ENCODE measurements at regions not wholly inside any gene's neighbourhood (a gene's known extent, or its start where the extent isn't known, plus 50 kb on each side); places are given as distances from the start of the nearest gene placed in this dataset.
"Not testable (repeated sequence)": the region's sequence is repeated elsewhere in the genome, so short reads cannot be mapped to it uniquely, and the experiment has no call there.

DNA sequence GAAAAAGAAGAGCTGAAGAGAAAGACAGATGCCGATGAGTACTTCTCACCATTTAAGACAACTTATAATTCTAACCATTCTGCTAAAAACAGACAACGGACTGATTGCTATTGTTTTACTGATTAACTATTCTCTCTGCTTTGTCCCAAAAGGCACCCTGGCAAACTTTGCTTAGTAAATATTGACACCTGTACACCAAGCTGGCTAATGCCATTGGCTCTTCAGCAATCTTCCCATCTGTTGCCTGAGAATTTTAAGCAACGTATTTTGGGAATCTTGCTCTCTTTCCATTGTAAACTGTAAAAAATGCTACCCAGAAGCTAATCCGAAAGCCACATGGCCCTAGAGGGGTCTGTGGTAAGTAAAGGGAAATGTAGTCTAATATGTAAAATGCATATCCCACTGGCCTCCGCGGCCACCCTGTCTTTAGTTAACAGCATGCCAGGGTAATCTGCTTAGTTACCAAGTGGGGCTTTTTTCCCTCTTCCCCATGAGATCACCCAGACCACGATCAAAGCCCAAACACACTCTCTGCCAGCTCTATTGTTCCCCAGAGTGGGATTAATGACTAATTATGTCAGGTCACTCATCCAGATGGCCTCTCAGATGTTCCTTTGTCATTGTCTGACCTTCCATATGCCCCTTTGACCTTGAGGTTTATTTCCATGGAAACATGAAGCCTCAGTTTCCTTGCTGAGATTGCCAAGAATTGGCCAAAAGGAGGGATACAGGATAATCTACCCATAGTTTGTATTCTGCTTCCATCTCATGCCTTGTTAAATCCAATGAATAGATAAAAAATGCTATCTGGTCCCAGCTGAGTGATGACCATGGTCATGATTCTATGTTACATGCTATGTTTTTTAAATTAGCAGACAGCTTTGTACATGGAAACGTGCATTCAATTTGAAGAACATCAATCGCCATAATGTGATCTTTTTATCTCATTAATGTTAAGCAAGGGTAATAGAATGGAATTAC, 216.4 kb upstream of the MCHR2 start:
- Histone ChIP-seq H3K27me3 (ENCODE audit: control insufficient read depth, insufficient read depth, low read length) (no peaks in the 10 kb centered on the region), H3K36me3 (ENCODE audit: control insufficient read depth, insufficient read depth, low read length) (no peaks in the 10 kb centered on the region), H3K4me3 (ENCODE audit: low read depth, low read length) (no peak overlapping the region)
- no peak for TF ChIP-seq CTCF (IDR thresholded peaks at IDR 0.05; ENCODE audit: insufficient read depth, low read length, severe bottlenecking)
- FAIRE-seq: no peak
- DNase-seq (ENCODE audit: low read depth): no peak

DNA sequence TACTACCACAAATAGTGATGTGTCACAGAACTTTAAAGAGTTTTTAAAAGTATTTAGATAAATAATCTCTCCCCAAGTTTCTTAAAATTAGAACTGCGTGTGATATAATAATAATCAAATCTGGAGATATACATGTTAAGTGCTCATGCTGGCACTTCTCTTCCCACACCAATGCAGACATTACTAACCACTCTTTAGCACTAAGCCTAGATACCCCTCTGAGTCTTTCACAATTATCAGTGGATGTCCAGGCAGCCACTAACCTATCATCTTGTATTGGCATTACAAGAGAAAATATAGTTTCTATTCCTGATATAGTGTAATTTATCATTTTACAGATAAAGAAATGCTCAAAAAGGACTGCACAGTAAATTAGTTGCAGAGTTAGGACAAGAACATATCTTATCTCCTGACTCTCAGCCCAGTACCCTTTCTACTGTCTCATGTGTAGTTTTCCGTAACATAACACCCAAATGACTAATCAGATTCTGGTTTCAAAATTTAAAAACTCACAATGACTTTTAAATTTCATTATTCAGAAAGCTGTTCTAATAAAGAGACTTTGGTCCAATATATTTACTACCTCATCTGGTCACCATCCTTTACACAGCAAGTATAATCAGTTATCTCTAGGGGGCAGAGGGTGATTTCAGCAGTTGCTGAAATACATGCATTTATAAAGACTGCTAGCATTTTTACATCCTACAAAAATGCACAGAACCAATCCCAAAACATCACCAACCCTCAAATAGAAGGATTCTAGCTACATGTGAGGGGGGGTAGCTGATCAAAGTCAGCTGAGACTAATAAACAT, 215.5 kb upstream of the MCHR2 start:
- FAIRE-seq: no peak
- Histone ChIP-seq H3K4me3 (ENCODE audit: low read depth, low read length) (no peak overlapping the region), H3K27me3 (ENCODE audit: control insufficient read depth, insufficient read depth, low read length) (no peaks in the 10 kb centered on the region), H3K36me3 (ENCODE audit: control insufficient read depth, insufficient read depth, low read length) (no peaks in the 10 kb centered on the region)
- no peak for TF ChIP-seq CTCF (IDR thresholded peaks at IDR 0.05; ENCODE audit: insufficient read depth, low read length, severe bottlenecking)
- DNase-seq (ENCODE audit: low read depth): no peak

- no peak for TF ChIP-seq CTCF (IDR thresholded peaks at IDR 0.05; ENCODE audit: insufficient read depth, low read length, severe bottlenecking)
- DNase-seq (ENCODE audit: low read depth): peak; percentile 93
- Histone ChIP-seq H3K36me3 (ENCODE audit: control insufficient read depth, insufficient read depth, low read length) (no peaks in the 10 kb centered on the region), H3K27me3 (ENCODE audit: control insufficient read depth, insufficient read depth, low read length) (no peaks in the 10 kb centered on the region), H3K4me3 (ENCODE audit: low read depth, low read length) (no peak overlapping the region)
- FAIRE-seq: no peak
These were observed 209.4 kb upstream of the MCHR2 start for GRCh38 chr6:100203400-100203799.

GRCh38 chr6:100202417-100203194, 208.6 kb upstream of the MCHR2 start:
- Histone ChIP-seq H3K36me3 (ENCODE audit: control insufficient read depth, insufficient read depth, low read length) (no peaks in the 10 kb centered on the region), H3K4me3 (ENCODE audit: low read depth, low read length) (no peak overlapping the region), H3K27me3 (ENCODE audit: control insufficient read depth, insufficient read depth, low read length) (no peaks in the 10 kb centered on the region)
- no peak for FAIRE-seq
- no peak for TF ChIP-seq CTCF (IDR thresholded peaks at IDR 0.05; ENCODE audit: insufficient read depth, low read length, severe bottlenecking)
- DNase-seq (ENCODE audit: low read depth): peak; percentile 89

DNA sequence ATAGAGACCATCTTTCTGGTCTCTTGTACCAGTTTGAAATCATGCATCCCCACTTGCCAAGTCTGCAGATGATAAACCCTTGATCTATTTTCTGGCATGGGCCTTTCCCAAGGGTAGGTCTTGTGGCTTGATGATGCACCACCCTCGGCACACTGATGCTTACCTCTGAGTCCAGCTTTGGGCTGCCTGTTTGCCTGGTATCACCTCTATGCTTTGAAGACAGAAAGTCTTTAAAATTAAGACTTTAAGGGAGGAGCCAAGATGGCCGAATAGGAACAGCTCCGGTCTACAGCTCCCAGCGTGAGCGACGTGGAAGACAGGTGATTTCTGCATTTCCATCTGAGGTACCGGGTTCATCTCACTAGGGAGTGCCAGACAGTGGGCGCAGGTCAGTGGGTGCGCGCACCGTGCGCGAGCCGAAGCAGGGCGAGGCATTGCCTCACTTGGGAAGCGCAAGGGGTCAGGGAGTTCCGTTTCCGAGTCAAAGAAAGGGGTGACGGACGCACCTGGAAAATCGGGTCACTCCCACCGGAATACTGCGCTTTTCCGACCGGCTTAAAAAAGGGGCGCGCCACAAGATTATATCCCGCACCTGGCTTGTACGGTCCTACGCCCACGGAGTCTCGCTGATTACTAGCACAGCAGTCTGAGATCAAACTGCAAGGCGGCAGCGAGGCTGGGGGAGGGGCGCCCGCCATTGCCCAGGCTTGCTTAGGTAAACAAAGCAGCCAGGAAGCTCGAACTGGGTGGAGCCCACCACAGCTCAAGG, 202.4 kb upstream of the MCHR2 start:
- H3K4me3 ChIP-seq (ENCODE audit: low read depth, low read length); DNase-seq (ENCODE audit: low read depth); H3K36me3 ChIP-seq (ENCODE audit: control insufficient read depth, insufficient read depth, low read length); H3K27me3 ChIP-seq (ENCODE audit: control insufficient read depth, insufficient read depth, low read length); FAIRE-seq: not testable (repeated sequence)

DNA sequence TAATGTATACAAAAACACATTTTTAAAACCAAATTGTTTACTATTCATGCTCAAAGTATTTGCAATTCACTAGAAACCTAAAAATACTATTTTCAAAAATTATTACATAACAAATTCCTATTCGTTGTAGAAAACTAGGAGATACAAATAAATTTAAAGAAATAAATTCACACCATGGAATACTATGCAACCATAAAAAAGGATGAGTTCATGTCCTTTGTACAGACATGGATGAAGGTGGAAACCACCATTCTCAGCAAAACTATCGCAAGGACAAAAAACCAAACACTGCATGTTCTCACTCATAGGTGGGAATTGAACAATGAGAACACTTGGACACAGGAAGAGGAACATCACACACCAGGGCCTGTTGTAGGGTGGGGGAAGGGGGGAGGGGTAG, 201.2 kb upstream of the MCHR2 start:
- DNase-seq (ENCODE audit: low read depth); FAIRE-seq: not testable (repeated sequence)

More for the DNA sequence above, 201.2 kb upstream of the MCHR2 start:
- H3K36me3 ChIP-seq (ENCODE audit: control insufficient read depth, insufficient read depth, low read length); H3K27me3 ChIP-seq (ENCODE audit: control insufficient read depth, insufficient read depth, low read length); H3K4me3 ChIP-seq (ENCODE audit: low read depth, low read length): not testable (repeated sequence)

All from bronchial epithelial cell (primary cell).